Naive thymus-derived CD4-positive, alpha-beta T cell (primary cell): ENCODE measurements at regions not wholly inside any gene's neighbourhood (a gene's known extent, or its start where the extent isn't known, plus 50 kb on each side); places are given as distances from the start of the nearest gene placed in this dataset.
"Not testable (repeated sequence)": the region's sequence is repeated elsewhere in the genome, so short reads cannot be mapped to it uniquely, and the experiment has no call there.

Source experiments
- ATAC-seq: fragments of 150-1000 bp; cut with Tn5 transposase; 2 replicates; pipeline ENCODE4 v1.10.0; 2021; ENCODE audit warnings: mild to moderate bottlenecking, moderate library complexity
- CTCF ChIA-PET: fragments of 350-600 bp; sonication (Branson Sonifier 250); formaldehyde crosslinking; loops from one replicate; lab custom pipeline; 2021; ENCODE audit warnings: antibody characterized with exemption; lab: Charles Lee
- POLR2A ChIA-PET: fragments of 350-600 bp; sonication (Branson Sonifier 250); formaldehyde crosslinking; loops from one replicate; lab custom pipeline; 2021; ENCODE audit warnings: antibody characterized with exemption, inconsistent platforms; lab: Charles Lee
- DNase-seq, 9 donors: peaks; one replicate each; pipeline versions ENCODE4 v3.0.0 to v3.0.0-alpha.2; 2020 to 2022; ENCODE audit warnings: mixed read lengths in 1 of 9
- H3K27ac ChIP-seq: one replicate; pipeline ENCODE4 v1.7.0; 2013; ENCODE audit warnings: mild to moderate bottlenecking, low read depth, low read length, moderate library complexity
- H3K27me3 ChIP-seq, 2 donors: one replicate each; pipeline ENCODE4 v1.7.0; 2013; ENCODE audit warnings: low read length in 2 of 2, mild to moderate bottlenecking in 2 of 2, moderate library complexity in 2 of 2; ENCODE audit not compliant: control insufficient read depth in 2 of 2, insufficient read depth in 2 of 2
- H3K36me3 ChIP-seq, 3 experiments: 1 replicate in 2 of 3; 2 replicates in 1 of 3; pipeline ENCODE4 v1.7.0; 2013; ENCODE audit warnings: low read length in 3 of 3, mild to moderate bottlenecking in 3 of 3, moderate library complexity in 1 of 3; ENCODE audit not compliant: insufficient read depth in 3 of 3, control insufficient read depth in 2 of 3
- H3K4me1 ChIP-seq, 2 donors: one replicate each; pipeline ENCODE4 v1.7.0; 2013; ENCODE audit warnings: low read length in 2 of 2, mild to moderate bottlenecking in 2 of 2, moderate library complexity in 1 of 2; ENCODE audit not compliant: control insufficient read depth in 2 of 2, insufficient read depth in 2 of 2
- H3K4me3 ChIP-seq: 2 replicates; pipeline ENCODE4 v1.7.0; 2013; ENCODE audit warnings: mild to moderate bottlenecking, low read length
- H3K9me3 ChIP-seq, 3 experiments: 1 replicate in 2 of 3; 2 replicates in 1 of 3; pipeline ENCODE4 v1.7.0; 2013; ENCODE audit warnings: low read length in 3 of 3; ENCODE audit not compliant: control insufficient read depth in 2 of 3
- H3K27ac Mint-ChIP-seq, 9 donors: one replicate each; pipeline ENCODE4 v1.8.0; 2020 to 2022; ENCODE audit warnings: mixed read lengths in 9 of 9, mild to moderate bottlenecking in 8 of 9, moderate library complexity in 5 of 9, inconsistent platforms in 2 of 9
- H3K27me3 Mint-ChIP-seq, 5 donors: one replicate each; pipeline ENCODE4 v1.8.0; 2021 to 2022; ENCODE audit warnings: mixed read lengths in 5 of 5, mild to moderate bottlenecking in 1 of 5
- H3K36me3 Mint-ChIP-seq, 5 donors: one replicate each; pipeline ENCODE4 v1.8.0; 2020 to 2022; ENCODE audit warnings: mixed read lengths in 5 of 5, mild to moderate bottlenecking in 3 of 5, inconsistent platforms in 1 of 5
- H3K4me1 Mint-ChIP-seq, 7 donors: one replicate each; pipeline ENCODE4 v1.8.0; 2020 to 2022; ENCODE audit warnings: mixed read lengths in 7 of 7, mild to moderate bottlenecking in 3 of 7, inconsistent platforms in 1 of 7
- H3K4me3 Mint-ChIP-seq, 10 donors: one replicate each; pipeline ENCODE4 v1.8.0; 2020 to 2022; ENCODE audit warnings: mild to moderate bottlenecking in 10 of 10, mixed read lengths in 10 of 10, moderate library complexity in 6 of 10, inconsistent platforms in 2 of 10
- H3K9me3 Mint-ChIP-seq, 11 donors: one replicate each; pipeline ENCODE4 v1.8.0; 2020 to 2022; ENCODE audit warnings: mixed read lengths in 11 of 11, mild to moderate bottlenecking in 4 of 11, inconsistent platforms in 1 of 11, moderate library complexity in 1 of 11
- intact Hi-C, 2 donors: fragments of 100-400 bp; cut with micrococcal nuclease; formaldehyde crosslinking; loops; one replicate each; pipeline ENCODE4 v1.15.1; 2023

- no peaks in the 10 kb centered on the region for H3K27me3 ChIP-seq
- peaks cover 0 to 15% (median 3%) of the 10 kb centered on the region in 11 donors for H3K9me3 Mint-ChIP-seq
- no peak for ATAC-seq
- no peak overlapping the region for H3K27ac ChIP-seq
- H3K4me3 Mint-ChIP-seq = no peak overlapping the region
- H3K27me3 Mint-ChIP-seq = no peaks in the 10 kb centered on the region
- CTCF ChIA-PET = interaction anchor here (0.6 kb wide), 1 partner anchor 892 kb away, joined by 4 read pairs; no protein-coding TSS in a partner anchor
- H3K4me3 ChIP-seq = no peak overlapping the region
- intact Hi-C loops = no loop called here
- no peaks in the 10 kb centered on the region for H3K36me3 ChIP-seq
- peak overlapping the region in 1 of 9 donors; percentile 5 for H3K27ac Mint-ChIP-seq
- H3K4me1 Mint-ChIP-seq = no peaks in the 10 kb centered on the region
- no peaks in the 10 kb centered on the region for H3K36me3 Mint-ChIP-seq
- H3K9me3 ChIP-seq = no peaks in the 10 kb centered on the region
- no peaks in the 10 kb centered on the region for H3K4me1 ChIP-seq
- POLR2A ChIA-PET = no interaction called here
- no peak for DNase-seq
Measured at GRCh38 chr18:43846299-43846698, 569.0 kb upstream of the SYT4 start.

GRCh38 chr18:43847164-43848091 lies 570.1 kb upstream of the SYT4 start:
- ATAC-seq = no peak
- no peaks in the 10 kb centered on the region for H3K9me3 ChIP-seq
- ChIA-PET POLR2A (no interaction called here), CTCF (no interaction called here)
- Mint-ChIP-seq H3K9me3 (peaks cover 0 to 16% (median 3%) of the 10 kb centered on the region in 11 donors), H3K27me3 (no peaks in the 10 kb centered on the region), H3K27ac (no peak overlapping the region), H3K4me1 (no peaks in the 10 kb centered on the region), H3K4me3 (no peak overlapping the region), H3K36me3 (no peaks in the 10 kb centered on the region)
- no peaks in the 10 kb centered on the region for H3K36me3 ChIP-seq
- no peaks in the 10 kb centered on the region for H3K27me3 ChIP-seq
- no peak overlapping the region for H3K27ac ChIP-seq
- no peak for DNase-seq
- no peak overlapping the region for H3K4me3 ChIP-seq
- intact Hi-C loops = no loop called here
- no peaks in the 10 kb centered on the region for H3K4me1 ChIP-seq

GRCh38 chr18:43849831-43850230 lies 572.5 kb upstream of the SYT4 start:
- peaks cover 0 to 22% (median 4%) of the 10 kb centered on the region in 11 donors for H3K9me3 Mint-ChIP-seq
- CTCF ChIA-PET, H3K27me3 ChIP-seq, H3K4me1 Mint-ChIP-seq, H3K4me3 Mint-ChIP-seq, intact Hi-C loops, H3K27ac Mint-ChIP-seq, H3K4me3 ChIP-seq, H3K4me1 ChIP-seq, POLR2A ChIA-PET, DNase-seq, H3K36me3 Mint-ChIP-seq, H3K27me3 Mint-ChIP-seq, H3K36me3 ChIP-seq, H3K9me3 ChIP-seq, ATAC-seq, H3K27ac ChIP-seq: not testable (repeated sequence)

- Mint-ChIP-seq H3K9me3 (peaks cover 0 to 18% (median 4%) of the 10 kb centered on the region in 11 donors), H3K36me3 (no peaks in the 10 kb centered on the region), H3K4me1 (no peaks in the 10 kb centered on the region), H3K27me3 (no peaks in the 10 kb centered on the region), H3K4me3 (no peak overlapping the region), H3K27ac (no peak overlapping the region)
- H3K4me1 ChIP-seq = no peaks in the 10 kb centered on the region
- intact Hi-C loops = no loop called here
- ATAC-seq = no peak
- no peak overlapping the region for H3K27ac ChIP-seq
- DNase-seq = no peak
- no peaks in the 10 kb centered on the region for H3K36me3 ChIP-seq
- CTCF ChIA-PET = no interaction called here
- no peaks in the 10 kb centered on the region for H3K27me3 ChIP-seq
- no peak overlapping the region for H3K4me3 ChIP-seq
- POLR2A ChIA-PET = no interaction called here
- no peaks in the 10 kb centered on the region for H3K9me3 ChIP-seq
Measured at GRCh38 chr18:43855376-43855775, 578.1 kb upstream of the SYT4 start.

- POLR2A ChIA-PET = no interaction called here
- Mint-ChIP-seq H3K4me1 (peaks cover 0 to 2% (median 0%) of the 10 kb centered on the region in 7 donors), H3K27me3 (no peaks in the 10 kb centered on the region), H3K27ac (no peak overlapping the region), H3K36me3 (no peaks in the 10 kb centered on the region), H3K4me3 (no peak overlapping the region), H3K9me3 (peaks cover 0 to 24% (median 3%) of the 10 kb centered on the region in 11 donors)
- Histone ChIP-seq H3K4me1 (no peaks in the 10 kb centered on the region), H3K27me3 (no peaks in the 10 kb centered on the region), H3K27ac (no peak overlapping the region), H3K4me3 (no peak overlapping the region), H3K36me3 (no peaks in the 10 kb centered on the region), H3K9me3 (no peaks in the 10 kb centered on the region)
- CTCF ChIA-PET = no interaction called here
- no peak for DNase-seq
- intact Hi-C loops = no loop called here
- ATAC-seq = no peak
Measured at GRCh38 chr18:43863180-43863579, 585.9 kb upstream of the SYT4 start.

- no peak overlapping the region for H3K4me3 ChIP-seq
- Mint-ChIP-seq H3K4me3 (no peak overlapping the region), H3K4me1 (peaks cover 0 to 2% (median 0%) of the 10 kb centered on the region in 7 donors), H3K27ac (no peak overlapping the region), H3K27me3 (no peaks in the 10 kb centered on the region), H3K9me3 (peaks cover 0 to 25% (median 5%) of the 10 kb centered on the region in 11 donors), H3K36me3 (no peaks in the 10 kb centered on the region)
- ATAC-seq (no peak), DNase-seq (no peak)
- ChIA-PET CTCF (no interaction called here), POLR2A (no interaction called here)
- H3K27ac ChIP-seq = no peak overlapping the region
- H3K9me3 ChIP-seq = no peaks in the 10 kb centered on the region
- H3K4me1 ChIP-seq = no peaks in the 10 kb centered on the region
- no peaks in the 10 kb centered on the region for H3K36me3 ChIP-seq
- intact Hi-C loops = no loop called here
- H3K27me3 ChIP-seq = no peaks in the 10 kb centered on the region
Measured at GRCh38 chr18:43866696-43867095, 589.4 kb upstream of the SYT4 start.

GRCh38 chr18:43868497-43868995 lies 591.3 kb upstream of the SYT4 start:
- Mint-ChIP-seq H3K4me3 (no peak overlapping the region), H3K4me1 (peaks cover 0 to 2% (median 0%) of the 10 kb centered on the region in 7 donors), H3K36me3 (no peaks in the 10 kb centered on the region), H3K9me3 (peaks cover 0 to 25% (median 5%) of the 10 kb centered on the region in 11 donors), H3K27me3 (no peaks in the 10 kb centered on the region), H3K27ac (no peak overlapping the region)
- DNase-seq (no peak), ATAC-seq (no peak)
- Histone ChIP-seq H3K9me3 (no peaks in the 10 kb centered on the region), H3K27ac (no peak overlapping the region), H3K4me3 (no peak overlapping the region), H3K36me3 (no peaks in the 10 kb centered on the region), H3K27me3 (no peaks in the 10 kb centered on the region), H3K4me1 (no peaks in the 10 kb centered on the region)
- intact Hi-C loops = no loop called here
- ChIA-PET POLR2A (no interaction called here), CTCF (no interaction called here)
